HK-2 (cell line): ENCODE measurements at regions not wholly inside any gene's neighbourhood (a gene's known extent, or its start where the extent isn't known, plus 50 kb on each side); places are given as distances from the start of the nearest gene placed in this dataset.
"Not testable (repeated sequence)": the region's sequence is repeated elsewhere in the genome, so short reads cannot be mapped to it uniquely, and the experiment has no call there.

ENCODE experiments used
- DNase-seq: peaks from one replicate; pipeline ENCODE4 v3.0.0-alpha.2; 2018; ENCODE audit not compliant: unreplicated experiment

DNA sequence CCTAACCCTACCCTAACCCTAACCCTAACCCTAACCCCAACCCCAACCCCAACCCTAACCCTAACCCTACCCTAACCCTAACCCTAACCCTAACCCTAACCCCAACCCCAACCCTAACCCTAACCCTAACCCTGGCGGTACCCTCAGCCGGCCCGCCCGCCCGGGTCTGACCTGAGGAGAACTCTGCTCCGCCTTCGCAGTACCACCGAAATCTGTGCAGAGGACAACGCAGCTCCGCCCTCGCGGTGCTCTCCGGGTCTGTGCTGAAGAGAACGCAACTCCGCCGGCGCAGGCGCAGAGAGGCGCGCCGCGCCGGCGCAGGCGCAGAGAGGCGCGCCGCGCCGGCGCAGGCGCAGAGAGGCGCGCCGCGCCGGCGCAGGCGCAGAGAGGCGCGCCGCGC lies 56.1 kb upstream of the IQSEC3 start:
- not testable (repeated sequence) for DNase-seq

DNA sequence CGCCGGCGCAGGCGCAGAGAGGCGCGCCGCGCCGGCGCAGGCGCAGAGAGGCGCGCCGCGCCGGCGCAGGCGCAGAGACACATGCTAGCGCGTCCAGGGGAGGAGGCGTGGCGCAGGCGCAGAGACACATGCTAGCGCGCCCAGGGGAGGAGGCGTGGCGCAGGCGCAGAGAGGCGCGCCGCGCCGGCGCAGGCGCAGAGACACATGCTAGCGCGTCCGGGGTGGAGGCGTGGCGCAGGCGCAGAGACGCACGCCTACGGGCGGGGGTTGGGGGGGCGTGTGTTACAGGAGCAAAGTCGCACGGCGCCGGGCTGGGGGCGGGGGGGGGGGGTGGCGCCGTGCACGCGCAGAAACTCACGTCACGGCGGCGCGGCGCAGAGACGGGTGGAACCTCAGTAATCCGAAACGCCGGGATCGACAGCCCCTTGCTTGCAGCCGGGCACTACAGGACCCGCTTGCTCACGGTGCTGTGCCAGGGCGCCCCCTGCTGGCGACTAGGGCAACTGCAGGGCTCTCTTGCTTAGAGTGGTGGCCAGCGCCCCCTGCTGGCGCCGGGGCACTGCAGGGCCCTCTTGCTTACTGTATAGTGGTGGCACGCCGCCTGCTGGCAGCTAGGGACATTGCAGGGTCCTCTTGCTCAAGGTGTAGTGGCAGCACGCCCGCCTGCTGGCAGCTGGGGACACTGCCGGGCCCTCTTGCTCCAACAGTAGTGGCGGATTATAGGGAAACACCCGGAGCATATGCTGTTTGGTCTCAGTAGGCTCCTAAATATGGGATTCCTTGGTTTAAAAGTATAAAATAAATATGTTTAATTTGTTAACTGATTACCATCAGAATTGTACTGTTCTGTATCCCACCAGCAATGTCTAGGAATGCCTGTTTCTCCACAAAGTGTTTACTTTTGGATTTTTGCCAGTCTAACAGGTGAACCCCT lies 55.4 kb upstream of the IQSEC3 start:
- DNase-seq: not testable (repeated sequence)

DNA sequence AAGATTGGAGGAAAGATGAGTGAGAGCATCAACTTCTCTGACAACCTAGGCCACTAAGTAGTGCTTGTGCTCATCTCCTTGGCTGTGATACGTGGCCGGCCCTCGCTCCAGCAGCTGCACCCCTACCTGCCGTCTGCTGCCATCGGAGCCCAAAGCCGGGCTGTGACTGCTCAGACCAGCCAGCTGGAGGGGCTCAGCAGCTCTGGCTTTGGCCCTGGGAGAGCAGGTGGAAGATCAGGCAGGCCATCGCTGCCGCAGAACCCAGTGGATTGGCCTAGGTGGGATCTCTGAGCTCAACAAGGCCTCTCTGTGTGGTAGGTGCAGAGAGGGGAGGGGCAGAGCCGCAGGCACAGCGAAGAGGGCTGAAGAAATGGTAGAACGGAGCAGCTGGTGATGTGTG lies 54.3 kb upstream of the IQSEC3 start:
- DNase-seq: not testable (repeated sequence)

DNA sequence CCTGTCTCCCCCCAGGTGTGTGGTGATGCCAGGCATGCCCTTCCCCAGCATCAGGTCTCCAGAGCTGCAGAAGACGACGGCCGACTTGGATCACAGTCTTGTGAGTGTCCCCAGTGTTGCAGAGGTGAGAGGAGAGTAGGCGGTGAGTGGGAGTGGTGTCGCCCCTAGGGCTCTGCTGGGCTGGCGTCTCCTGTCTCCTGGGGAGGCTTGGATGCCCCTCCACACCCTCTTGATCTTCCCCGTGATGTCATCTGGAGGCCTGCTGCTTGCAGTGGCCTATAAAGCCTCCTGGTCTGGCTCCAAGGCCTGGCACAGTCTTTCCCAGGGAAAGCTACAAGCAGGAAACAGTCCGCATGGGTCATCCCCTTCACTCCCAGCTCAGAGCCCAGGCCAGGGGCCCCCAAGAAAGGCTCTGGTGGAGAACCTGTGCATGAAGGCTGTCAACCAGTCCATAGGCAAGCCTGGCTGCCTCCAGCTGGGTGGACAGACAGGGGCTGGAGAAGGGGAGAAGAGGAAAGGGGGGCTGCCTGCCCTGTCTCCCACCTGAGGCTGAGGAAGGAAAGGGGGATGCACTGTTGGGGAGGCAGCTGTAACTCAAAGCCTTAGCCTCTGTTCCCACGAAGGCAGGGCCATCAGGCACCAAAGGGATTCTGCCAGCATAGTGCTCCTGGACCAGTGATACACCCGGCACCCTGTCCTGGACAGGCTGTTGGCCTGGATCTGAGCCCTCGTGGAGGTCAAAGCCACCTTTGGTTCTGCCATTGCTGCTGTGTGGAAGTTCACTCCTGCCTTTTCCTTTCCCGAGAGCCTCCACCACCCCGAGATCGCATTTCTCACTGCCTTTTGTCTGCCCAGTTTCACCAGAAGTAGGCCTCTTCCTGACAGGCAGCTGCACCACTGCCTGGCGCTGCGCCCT lies 53.6 kb upstream of the IQSEC3 start:
- DNase-seq: not testable (repeated sequence)

GRCh38 chr12:13841-14240 lies 52.7 kb upstream of the IQSEC3 start:
- DNase-seq: peak; percentile 50

- DNase-seq: not testable (repeated sequence)
These were observed 51.9 kb upstream of the IQSEC3 start for GRCh38 chr12:14696-15095.

DNA sequence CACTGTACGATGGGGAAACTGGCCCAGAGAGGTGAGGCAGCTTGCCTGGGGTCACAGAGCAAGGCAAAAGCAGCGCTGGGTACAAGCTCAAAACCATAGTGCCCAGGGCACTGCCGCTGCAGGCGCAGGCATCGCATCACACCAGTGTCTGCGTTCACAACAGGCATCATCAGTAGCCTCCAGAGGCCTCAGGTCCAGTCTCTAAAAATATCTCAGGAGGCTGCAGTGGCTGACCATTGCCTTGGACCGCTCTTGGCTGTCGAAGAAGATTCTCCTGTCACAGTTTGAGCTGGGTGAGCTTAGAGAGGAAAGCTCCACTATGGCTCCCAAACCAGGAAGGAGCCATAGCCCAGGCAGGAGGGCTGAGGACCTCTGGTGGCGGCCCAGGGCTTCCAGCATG lies 51.2 kb upstream of the IQSEC3 start:
- not testable (repeated sequence) for DNase-seq

DNA sequence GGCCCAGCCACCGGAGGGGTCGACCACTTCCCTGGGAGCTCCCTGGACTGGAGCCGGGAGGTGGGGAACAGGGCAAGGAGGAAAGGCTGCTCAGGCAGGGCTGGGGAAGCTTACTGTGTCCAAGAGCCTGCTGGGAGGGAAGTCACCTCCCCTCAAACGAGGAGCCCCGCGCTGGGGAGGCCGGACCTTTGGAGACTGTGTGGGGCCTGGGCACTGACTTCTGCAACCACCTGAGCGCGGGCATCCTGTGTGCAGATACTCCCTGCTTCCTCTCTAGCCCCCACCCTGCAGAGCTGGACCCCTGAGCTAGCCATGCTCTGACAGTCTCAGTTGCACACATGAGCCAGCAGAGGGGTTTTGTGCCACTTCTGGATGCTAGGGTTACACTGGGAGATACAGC lies 50.5 kb upstream of the IQSEC3 start:
- not testable (repeated sequence) for DNase-seq

GRCh38 chr12:16541-16940 lies 50.0 kb upstream of the IQSEC3 start:
- DNase-seq: not testable (repeated sequence)
